GM23248 (cell line): ENCODE measurements at regions not wholly inside any gene's neighbourhood (a gene's known extent, or its start where the extent isn't known, plus 50 kb on each side); places are given as distances from the start of the nearest gene placed in this dataset.

ENCODE experiments used
- EZH2 ChIP-seq: fragments of 200-600 bp; sonication (generic); IDR thresholded peaks from 2 replicates; pipeline ENCODE4 v1.6.1; 2018; ENCODE audit warnings: antibody characterized with exemption, mild to moderate bottlenecking; ENCODE audit not compliant: insufficient read depth, poor library complexity, severe bottlenecking
- EZH2phosphoT487 ChIP-seq: fragments of 200-600 bp; sonication (generic); IDR thresholded peaks from 2 replicates; pipeline ENCODE4 v1.6.1; 2018; ENCODE audit warnings: antibody characterized with exemption, moderate library complexity, mild to moderate bottlenecking, low read depth; ENCODE audit not compliant: insufficient read depth

- TF ChIP-seq EZH2 (no peak), EZH2phosphoT487 (no peak)
Measured at GRCh38 chr6:148274809-148275208, 67.8 kb upstream of the SASH1 start.
